ENCODE measurements at regions not wholly inside any gene's neighbourhood (a gene's known extent, or its start where the extent isn't known, plus 50 kb on each side); places are given as distances from the start of the nearest gene placed in this dataset.

- DNase-seq (ENCODE audit: low spot score) = no peak
Measured at GRCh38 chr15:69893086-69893485, 204.6 kb downstream of the TLE3 start.

DNA sequence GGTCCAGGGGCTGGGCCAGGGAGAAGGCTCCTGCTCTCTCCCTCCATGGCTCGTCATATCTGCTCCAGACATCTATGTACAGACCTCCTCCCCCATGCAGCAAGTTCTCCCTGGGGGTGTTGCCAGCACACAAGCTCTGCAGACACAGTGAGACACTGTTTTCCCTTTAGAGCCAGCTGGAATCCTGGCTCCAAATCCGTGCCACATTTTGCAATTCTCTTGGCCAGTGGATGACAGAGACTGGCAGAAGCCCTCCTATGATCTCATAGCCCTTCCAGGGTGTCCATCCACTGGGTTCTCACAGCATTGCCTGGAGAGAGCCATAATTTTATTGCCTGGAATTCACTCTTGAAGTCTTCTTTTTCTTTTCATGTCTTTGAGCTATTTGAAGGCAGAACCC lies 203.9 kb downstream of the TLE3 start:
- peak; percentile 20 for DNase-seq (ENCODE audit: low spot score)

DNA sequence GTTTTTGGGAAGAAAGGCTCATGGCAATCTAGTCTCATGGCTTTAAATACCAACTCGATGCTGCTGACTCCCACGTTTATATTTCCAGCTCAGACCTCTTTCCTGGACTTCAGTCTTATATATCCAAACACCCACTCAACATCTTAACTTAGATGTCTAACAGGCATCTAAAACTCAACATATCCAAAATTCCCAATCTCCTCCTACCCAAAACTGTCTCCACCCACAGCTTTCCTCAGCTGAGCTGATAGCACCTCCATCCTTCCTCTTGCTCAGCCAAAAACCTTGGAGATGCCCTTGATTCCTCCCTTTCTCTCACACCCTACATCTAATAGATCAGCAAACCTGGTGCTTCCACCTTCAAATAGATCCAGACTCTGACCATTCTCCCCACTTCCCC lies 202.5 kb downstream of the TLE3 start:
- no peak for DNase-seq (ENCODE audit: low spot score)

GRCh38 chr15:69896606-69897005 lies 201.1 kb downstream of the TLE3 start:
- no peak for DNase-seq (ENCODE audit: low spot score)

- DNase-seq (ENCODE audit: low spot score) = no peak
Measured at GRCh38 chr15:69897061-69897460, 200.7 kb downstream of the TLE3 start.

DNA sequence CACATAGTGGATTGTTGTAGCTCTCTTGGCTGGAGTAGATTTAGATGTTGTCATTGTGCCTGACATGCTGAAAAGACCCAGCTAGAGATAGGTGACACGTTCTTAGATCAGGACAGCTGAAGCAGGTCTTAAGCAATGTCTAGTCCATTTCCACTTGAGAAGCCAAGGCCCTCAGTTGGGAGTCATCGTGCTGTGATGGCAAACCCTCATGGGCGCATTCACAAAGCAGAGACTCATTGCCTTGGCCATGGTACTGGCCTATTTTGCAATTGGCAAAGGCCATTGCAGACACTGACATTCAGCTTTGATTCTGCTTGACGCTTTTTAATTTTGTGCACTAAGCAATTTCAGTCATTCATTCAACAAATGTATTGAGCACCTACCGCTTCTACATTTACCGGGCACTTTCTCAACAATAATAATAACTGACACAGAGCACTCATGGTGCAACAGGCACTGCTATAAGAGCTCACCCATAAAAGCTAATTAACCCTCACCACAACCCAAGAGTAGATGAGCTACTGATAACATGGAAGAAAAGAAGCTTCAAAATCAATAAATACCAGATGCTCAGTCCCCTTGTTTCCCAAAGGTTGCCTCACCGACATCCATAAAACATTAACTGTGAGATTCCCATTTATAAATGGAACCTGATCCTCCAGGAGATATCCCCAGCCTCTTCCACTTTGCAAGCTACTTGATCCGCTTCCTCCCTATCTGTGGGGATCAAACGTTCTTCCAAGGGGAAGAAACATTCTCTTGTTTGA lies 200.1 kb downstream of the TLE3 start:
- no peak for DNase-seq (ENCODE audit: low spot score)

DNA sequence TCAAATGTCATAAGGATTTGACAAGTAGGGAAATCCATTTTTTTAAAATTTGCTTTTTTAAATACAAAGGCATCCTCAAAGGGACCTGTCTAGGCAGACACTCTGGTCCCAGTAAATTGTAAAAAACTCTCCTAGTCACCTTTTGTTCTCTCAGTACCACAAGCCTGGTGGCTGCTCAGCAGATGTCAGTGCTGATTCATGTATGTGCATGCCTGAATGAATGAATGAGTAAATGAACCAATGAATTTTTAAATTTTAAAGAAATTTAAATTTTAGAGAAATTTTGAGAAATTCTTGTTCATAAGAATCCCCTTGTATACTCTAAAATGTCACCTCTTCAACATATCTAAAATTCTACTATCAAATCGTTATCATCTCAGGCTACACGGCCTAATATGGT lies 199.5 kb downstream of the TLE3 start:
- no peak for DNase-seq (ENCODE audit: low spot score)

GRCh38 chr15:69902414-69903062 lies 195.2 kb downstream of the TLE3 start:
- no peak for DNase-seq (ENCODE audit: low spot score)

- DNase-seq (ENCODE audit: low spot score) = no peak
Measured at GRCh38 chr15:69903470-69904469, 193.9 kb downstream of the TLE3 start.

- no peak for DNase-seq (ENCODE audit: low spot score)
Measured at GRCh38 chr15:69906256-69907185, 191.2 kb downstream of the TLE3 start.

GRCh38 chr15:69908060-69908459 lies 189.7 kb downstream of the TLE3 start:
- no peak for DNase-seq (ENCODE audit: low spot score)

DNA sequence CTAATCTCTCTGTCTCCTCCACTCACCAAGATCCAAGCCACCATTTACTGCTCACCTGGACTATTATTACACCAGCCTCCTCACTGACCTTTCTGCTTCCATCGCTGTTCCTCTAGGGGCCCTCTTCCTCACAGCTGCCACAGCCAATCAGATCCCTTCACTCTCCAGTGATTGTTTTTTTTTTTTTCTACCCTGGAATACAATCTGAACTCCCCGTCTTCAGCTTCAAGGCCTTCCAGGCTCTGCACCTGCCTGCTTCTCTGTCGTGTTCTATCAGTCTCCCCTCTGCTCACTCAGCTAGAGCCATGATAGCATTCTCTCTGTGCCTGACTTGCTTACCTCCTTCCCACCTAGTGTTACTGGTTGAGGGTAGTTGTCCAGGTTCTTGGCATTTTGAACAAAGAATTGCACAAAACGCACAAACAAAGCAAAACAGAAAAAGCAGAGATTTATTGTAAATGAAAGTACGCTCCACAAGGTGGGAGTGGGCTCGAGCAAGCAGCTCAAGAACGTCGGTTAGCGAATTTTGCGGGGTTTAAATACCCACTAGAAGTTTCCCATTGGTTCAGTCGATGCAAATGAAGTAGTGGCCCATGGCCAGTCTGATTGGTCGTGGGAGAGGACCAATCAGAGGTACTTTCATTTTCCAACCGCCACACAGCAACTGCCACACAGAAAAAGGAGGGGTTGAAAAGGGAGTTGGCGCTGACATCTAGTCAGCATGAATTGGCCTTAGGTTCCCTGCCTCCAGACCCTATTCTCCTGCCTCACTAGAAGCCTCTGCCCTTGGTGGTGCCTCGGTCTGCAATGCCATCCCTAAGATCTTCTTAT lies 188.9 kb downstream of the TLE3 start:
- no peak for DNase-seq (ENCODE audit: low spot score)

- DNase-seq (ENCODE audit: low spot score) = no peak
Measured at GRCh38 chr15:69909719-69910444, 187.8 kb downstream of the TLE3 start.

- no peak for DNase-seq (ENCODE audit: low spot score)
Measured at GRCh38 chr15:69910514-69910913, 187.2 kb downstream of the TLE3 start.

DNA sequence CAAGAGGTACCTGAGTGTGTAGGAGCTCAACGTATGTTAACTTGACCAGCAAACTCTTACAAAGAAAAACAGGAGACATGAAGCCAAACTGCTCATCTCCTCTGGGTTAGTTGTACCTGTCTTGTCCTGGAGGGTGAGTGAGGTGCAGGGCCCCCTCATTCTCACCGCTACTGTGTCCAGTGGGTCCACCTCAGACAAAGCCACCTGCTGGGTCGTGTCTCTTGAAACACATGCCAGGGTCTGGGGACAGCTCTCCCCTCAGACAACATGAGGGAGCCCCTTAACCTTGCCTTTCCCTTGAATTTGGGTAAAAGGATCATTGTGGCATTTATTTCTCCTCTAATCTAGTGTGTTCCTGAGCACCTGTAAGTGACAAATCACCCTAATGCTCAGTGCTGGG lies 185.6 kb downstream of the TLE3 start:
- no peak for DNase-seq (ENCODE audit: low spot score)

DNA sequence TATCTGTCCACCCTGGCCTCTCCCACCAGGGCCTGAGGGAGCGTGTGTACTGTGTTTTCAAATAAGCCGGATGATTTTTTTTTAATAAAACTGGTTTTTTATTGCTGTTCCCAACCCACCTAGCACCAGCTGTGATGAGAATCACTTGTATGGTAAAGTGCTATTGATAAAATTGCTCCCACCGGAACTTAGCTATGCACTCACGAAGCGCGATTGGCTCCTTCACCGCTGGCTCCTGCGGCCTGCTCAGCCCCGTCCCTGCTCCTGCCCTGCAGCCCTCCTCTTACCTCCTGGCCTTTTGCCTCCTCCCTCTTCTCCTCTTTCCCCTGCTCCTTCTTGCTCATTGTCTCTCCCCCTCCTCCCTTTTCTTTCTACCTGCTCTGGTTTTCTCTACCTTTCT lies 183.7 kb downstream of the TLE3 start:
- DNase-seq (ENCODE audit: low spot score) = no peak

DNA sequence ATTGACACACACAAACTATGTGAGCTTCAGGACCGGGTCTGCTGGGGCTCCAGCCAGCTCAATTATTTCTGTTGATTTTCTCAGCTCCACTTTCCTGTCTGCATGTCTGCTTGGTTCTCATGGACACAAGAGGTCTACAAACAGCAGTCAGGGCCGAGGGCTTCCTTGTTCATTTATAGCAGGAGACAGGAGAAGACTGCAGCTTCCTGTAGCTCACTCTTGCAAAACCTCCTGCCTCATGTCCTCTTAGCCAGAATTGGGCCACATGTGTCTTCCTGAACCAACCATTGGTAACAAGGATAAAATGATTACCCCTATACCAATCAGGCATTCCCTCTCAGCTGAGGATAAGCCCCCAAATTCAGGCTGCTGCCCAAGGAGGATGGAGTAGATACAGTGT lies 182.8 kb downstream of the TLE3 start:
- DNase-seq (ENCODE audit: low spot score) = no peak

DNA sequence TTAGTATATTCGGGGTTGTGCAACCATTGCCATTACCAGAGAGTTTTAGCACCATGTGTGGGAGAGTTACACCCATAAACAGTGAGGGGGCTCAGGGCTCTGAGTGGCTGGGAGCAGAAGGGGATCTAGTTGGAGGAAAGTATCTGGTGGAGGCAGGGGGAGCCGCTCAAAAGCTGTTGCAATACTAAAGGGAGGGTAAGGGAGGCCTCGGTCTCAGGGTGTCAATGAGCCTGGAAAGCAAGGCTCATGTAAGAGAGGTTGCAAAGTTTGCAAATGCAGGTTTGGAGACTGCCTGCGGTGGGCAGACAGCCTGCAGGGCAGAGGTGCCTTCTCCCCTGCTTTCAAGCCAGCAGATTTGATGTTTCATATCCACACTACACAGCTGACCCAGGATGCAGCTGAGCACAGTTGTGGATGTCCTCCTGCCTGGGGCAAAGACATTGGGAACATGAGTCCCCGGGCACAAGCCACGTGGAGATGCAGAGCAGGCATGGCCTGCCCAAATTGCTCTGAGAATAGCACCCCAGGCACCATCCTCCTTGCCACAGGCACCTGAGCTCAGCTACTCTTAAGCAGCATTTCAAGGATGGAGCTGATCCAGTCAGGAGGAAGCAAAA lies 181.4 kb downstream of the TLE3 start:
- no peak for DNase-seq (ENCODE audit: low spot score)

GRCh38 chr15:69917056-69917455 lies 180.7 kb downstream of the TLE3 start:
- no peak for DNase-seq (ENCODE audit: low spot score)

All from mucosa of gallbladder (tissue), 1 donor.